HG02610 (cell line): ENCODE measurements at regions not wholly inside any gene's neighbourhood (a gene's known extent, or its start where the extent isn't known, plus 50 kb on each side); places are given as distances from the start of the nearest gene placed in this dataset.
"Not testable (repeated sequence)": the region's sequence is repeated elsewhere in the genome, so short reads cannot be mapped to it uniquely, and the experiment has no call there.

Experiments
- ATAC-seq: cut with Tn5 transposase; IDR thresholded peaks from one replicate; pipeline ENCODE4 v1.9.1; 2021; ENCODE audit warnings: mild to moderate bottlenecking, moderate library complexity; ENCODE audit not compliant: unreplicated experiment

- no peak for ATAC-seq
These were observed 2695.0 kb upstream of the DEFB115 start for GRCh38 chr20:28562510-28562898.

GRCh38 chr20:28562899-28563521 lies 2694.5 kb upstream of the DEFB115 start:
- ATAC-seq: not testable (repeated sequence)

- ATAC-seq: not testable (repeated sequence)
These were observed 2693.4 kb upstream of the DEFB115 start for GRCh38 chr20:28564024-28564423.

DNA sequence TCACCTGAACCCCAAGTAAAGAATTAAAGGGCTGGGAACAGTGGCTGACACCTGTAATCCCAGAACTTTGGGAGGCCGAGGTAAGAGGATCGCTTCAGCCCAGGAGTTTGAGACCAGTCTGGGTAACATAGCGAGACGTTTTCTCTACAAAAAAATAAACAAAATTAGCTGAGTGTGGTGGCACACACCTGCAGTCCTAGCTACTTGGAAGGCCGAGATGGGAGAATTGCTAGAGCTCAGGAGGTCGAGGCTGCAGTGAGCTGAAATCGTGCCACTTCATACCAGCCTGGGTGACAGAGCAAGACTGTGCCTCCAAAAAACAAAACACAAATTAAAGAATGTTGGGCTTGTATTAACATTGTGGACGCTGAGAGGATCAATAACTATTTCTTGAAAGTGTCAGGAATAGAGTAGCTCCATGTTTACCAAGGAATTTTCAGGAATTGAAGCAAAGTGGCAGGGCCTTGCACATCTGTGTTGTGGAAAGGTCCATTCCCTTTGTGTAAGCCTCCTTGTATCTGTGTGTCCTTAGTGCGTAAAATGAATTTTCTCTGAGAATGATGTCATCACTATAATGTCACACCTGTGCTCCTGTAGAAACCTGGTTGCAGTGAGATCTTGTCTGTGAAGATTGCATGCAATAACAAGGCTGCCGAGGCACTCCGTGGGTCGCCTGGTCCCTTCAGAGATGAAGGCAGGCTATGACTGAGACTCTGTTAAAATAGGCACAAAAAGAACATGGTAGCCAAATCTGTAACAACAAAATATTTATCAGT lies 2692.6 kb upstream of the DEFB115 start:
- not testable (repeated sequence) for ATAC-seq

DNA sequence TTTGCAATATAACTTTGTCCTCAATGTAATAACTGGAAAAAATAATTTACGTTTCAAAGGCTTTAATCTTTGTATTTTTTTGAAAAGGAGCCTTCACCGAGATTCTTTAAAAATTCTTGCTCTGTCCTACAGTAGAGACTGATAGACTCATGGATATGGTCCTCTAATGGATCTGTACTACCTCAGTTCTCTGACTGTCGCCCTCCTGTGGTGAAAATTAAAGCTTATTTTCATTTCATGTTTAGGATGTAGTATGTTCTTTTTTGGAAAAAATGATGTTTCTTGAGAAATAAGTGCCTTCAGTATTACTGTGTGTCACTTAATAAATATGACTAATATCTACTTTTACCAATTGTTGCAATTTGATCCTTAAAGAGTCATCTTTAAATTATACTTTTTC lies 2681.5 kb upstream of the DEFB115 start:
- ATAC-seq: not testable (repeated sequence)

GRCh38 chr20:28591680-28592079 lies 2665.8 kb upstream of the DEFB115 start:
- ATAC-seq: not testable (repeated sequence)

- ATAC-seq: not testable (repeated sequence)
These were observed 2664.1 kb upstream of the DEFB115 start for GRCh38 chr20:28593383-28593782.

DNA sequence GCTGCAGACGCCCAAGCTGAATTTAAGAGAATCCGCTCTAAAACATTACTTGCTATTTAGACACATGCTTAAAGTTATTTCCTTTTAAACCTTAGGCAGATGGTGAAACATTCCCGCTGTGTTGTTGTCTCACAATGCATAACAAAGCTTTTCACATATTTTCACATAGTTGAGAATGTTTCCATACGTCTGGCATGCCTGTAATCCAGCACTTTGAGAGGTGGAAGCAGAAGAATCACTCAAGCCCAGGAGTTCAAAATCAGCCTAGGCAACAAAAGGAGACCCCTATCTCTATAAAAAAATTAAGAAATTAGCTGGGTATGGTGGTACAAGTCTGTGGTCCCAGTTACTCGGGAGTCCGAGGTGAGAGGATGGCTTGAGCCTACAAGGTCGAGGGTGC lies 2663.0 kb upstream of the DEFB115 start:
- not testable (repeated sequence) for ATAC-seq

GRCh38 chr20:28602006-28602402 lies 2655.5 kb upstream of the DEFB115 start:
- ATAC-seq: not testable (repeated sequence)

GRCh38 chr20:28602403-28603217 lies 2654.9 kb upstream of the DEFB115 start:
- peak; percentile 100 for ATAC-seq

DNA sequence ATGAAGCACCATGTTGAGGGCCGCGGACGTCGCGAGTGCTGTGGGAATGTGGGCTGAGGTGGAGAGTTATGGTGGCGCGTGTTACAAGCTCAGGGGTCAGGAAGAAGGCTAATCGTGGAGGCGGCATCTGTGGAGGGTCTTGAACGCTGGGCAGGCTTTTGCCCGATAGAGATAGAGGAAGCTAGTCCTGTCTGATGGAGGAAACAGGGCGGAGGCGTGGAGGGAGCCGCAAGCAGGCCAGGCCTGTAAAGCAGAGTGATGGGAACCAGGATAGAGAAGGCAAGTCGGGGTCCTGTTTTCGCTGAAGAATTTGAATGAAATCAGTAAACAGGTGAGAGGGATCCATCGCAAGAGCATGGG lies 2654.3 kb upstream of the DEFB115 start:
- ATAC-seq: not testable (repeated sequence)

- no peak for ATAC-seq
These were observed 2641.1 kb upstream of the DEFB115 start for GRCh38 chr20:28616354-28616753.

GRCh38 chr20:28619956-28620651 lies 2637.4 kb upstream of the DEFB115 start:
- not testable (repeated sequence) for ATAC-seq

GRCh38 chr20:28625112-28625511 lies 2632.4 kb upstream of the DEFB115 start:
- ATAC-seq: not testable (repeated sequence)

DNA sequence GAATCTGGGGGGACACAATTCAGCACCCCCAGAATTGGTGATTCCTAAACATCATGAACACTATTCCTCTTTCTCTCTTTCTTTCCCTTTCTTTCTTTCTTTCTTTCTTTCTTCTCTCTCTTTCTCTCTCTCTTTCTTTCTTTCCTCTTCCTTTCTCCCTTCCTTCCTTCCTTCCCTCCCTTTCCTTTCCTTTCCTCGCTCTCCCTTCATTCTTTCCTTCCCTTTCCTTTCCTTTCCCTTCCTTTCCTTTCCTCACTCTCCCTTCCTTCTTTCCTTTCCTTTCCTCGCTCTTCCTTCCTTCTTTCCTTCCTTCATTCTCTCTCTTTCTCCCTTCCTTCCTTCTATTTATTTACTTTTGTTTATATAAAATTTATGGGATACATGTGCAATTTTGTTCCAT lies 2616.6 kb upstream of the DEFB115 start:
- not testable (repeated sequence) for ATAC-seq
